GM18867 (cell line): ENCODE measurements at regions not wholly inside any gene's neighbourhood (a gene's known extent, or its start where the extent isn't known, plus 50 kb on each side); places are given as distances from the start of the nearest gene placed in this dataset.
A peak's percentile ranks its signal among the peaks of the same experiment; 100 is the strongest.

ENCODE experiments used
- ATAC-seq: cut with Tn5 transposase; IDR thresholded peaks from one replicate; pipeline ENCODE4 v1.9.1; 2021; ENCODE audit warnings: mild to moderate bottlenecking, moderate library complexity; ENCODE audit not compliant: unreplicated experiment

DNA sequence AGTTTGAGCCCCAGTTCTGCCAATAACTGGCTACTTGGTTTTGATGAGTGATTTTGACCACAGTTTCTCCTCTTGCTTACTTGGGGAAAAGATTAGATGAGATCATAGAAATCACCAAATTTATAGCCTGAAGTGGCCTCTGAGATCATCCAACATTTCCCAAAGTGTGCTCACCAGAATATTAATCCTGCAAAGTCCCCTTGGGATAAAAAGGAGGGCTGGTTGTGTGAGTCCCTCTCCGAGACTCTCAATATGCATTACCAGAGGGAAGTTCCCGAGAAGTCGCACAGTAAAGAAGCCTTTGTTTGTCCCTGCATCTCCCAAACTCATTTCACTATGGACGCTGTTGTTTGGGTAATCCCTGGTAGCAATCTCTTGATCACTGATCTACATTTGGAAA lies 88.4 kb upstream of the ADRA1B start:
- no peak for ATAC-seq

DNA sequence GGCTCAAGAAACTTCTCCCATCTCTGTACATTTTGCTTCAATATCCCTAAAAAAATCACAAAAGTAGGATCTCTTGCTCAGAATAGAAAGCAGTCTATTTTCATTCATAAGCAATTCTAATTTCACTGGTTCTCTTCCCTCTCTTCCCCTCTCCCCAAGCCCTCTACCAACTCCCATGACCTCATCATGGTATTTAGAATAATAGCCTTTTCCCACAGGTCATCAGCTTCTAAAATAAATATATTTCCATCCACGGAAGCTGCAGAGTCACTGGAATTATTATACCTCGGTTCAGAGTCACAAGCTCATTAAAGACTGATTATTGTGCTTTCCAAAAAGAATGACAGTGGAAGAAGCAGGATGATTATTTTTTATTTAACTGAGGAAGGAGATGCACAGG lies 84.2 kb upstream of the ADRA1B start:
- no peak for ATAC-seq

DNA sequence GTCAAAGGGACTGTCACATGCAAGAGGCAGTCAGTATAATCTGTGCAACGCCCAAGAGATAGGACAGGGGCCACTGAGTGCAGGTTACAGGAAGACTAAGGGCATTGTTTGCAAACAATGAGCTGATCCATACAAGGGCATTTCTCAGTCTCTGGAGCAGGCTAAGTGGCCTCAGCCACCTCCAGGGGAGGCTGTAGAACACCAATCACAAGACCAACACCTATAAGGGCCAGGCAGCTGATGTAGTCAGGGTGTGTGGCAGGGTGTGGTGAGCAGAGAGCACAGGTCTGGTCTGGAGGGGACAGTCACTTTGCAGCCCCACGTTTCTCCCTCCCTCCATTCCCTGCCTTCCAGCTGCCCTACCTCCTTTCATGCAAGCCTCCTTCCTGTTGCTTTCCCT lies 83.2 kb upstream of the ADRA1B start:
- ATAC-seq, result no peak

DNA sequence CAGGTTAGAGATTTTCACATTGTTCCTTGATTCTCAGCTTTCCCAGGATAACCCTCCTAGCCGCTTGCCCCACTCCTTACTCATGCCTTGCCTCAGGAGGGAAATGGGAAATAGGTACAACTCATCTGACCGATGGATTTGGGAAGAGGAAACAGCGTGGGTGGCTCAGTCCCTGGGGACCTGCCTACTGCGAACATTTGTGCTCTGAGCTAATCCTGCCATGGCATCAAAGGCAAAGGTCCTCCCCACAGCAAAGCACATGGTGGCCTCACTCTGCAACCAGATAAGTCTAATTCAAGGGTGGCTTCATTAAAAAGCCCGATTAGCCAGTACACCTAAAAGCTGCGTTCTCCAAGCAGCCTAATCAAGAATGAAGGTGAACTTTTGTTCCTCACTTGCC lies 82.4 kb upstream of the ADRA1B start:
- no peak for ATAC-seq

DNA sequence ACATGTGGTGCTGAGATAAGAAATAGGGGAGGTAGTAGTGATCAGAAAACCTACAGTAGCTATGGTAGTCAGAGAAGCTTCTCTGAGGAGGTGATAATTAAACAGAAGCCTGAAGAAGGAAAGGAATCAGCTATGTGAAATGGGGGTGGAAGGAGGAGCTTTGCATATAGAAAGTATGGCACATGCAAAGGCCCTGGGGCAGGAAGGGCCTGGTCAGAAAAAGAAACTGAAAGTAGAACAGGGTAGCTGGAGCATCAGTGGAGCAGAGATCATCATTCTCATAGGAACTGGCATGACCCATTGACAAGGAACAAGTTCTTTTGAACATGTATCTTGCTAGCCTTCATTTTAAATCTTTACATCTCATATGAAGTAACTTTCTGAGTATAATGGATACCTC lies 80.7 kb upstream of the ADRA1B start:
- no peak for ATAC-seq

DNA sequence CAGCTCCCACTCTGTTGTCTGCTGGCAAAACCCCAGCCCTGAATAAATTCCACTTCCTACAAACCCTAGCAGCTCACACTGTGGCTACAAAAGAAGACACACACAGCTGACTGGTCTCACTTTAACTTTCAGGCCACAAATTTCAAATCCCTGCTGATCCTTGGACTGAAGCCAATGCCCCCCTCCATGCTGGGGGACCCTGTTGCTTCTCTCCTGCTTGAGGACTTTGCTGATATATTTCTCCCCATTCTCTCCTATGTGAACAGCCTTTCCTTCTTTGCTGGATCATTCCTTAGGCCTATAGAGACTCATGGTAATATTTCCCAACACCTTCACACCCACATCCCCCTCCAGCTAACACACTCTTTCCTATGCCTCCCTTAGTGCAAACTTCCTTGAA lies 79.6 kb upstream of the ADRA1B start:
- no peak for ATAC-seq

DNA sequence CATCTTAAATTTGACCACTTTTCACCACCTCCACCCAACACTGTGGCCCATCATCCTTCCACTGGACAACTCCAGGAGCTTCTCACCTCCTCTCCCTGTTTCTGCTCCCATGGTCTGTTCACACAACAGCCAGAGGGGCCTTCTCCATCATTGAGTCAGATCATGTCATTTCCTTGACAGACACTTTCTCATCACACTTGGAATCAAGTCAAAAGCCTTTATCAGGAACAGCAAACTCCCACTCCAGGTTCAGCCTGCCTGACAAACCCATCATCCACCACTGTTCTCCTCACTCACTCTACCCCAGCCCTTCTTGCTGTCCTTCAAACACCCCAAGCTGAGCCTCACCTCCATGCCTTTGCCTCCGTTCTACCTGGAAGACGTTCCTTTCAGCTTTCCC lies 78.4 kb upstream of the ADRA1B start:
- ATAC-seq, result no peak

DNA sequence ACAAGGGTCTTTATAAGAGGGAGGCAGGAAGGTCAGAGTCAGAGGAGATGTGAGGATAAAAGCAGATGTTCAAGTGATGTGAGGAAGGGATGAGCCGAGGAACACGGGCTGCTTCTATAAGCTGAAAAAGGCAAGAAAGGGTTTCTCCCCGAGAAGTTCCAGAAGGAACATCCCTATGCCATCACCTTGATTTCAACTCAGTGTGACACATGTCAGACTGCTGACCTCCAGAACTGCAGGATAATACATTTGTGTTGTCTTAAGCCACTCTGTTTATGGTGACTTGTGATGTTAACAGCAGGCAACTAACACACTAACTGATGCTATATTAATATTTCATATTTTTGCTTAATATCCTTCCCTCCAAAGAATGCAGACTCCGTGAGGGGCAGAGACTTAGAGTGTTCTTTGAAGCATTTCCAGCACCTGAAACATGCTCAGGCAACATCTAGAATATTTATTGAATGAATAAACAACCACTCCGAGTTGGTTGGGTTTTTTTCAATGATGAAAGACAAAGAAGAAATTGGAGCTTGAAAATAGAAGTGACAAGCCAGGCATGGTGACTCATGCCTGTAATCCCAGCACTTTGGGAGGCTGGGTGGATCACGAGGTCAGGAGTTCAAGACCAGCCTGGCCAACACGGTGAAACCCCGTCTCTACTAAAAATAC lies 77.6 kb upstream of the ADRA1B start:
- ATAC-seq, result no peak

DNA sequence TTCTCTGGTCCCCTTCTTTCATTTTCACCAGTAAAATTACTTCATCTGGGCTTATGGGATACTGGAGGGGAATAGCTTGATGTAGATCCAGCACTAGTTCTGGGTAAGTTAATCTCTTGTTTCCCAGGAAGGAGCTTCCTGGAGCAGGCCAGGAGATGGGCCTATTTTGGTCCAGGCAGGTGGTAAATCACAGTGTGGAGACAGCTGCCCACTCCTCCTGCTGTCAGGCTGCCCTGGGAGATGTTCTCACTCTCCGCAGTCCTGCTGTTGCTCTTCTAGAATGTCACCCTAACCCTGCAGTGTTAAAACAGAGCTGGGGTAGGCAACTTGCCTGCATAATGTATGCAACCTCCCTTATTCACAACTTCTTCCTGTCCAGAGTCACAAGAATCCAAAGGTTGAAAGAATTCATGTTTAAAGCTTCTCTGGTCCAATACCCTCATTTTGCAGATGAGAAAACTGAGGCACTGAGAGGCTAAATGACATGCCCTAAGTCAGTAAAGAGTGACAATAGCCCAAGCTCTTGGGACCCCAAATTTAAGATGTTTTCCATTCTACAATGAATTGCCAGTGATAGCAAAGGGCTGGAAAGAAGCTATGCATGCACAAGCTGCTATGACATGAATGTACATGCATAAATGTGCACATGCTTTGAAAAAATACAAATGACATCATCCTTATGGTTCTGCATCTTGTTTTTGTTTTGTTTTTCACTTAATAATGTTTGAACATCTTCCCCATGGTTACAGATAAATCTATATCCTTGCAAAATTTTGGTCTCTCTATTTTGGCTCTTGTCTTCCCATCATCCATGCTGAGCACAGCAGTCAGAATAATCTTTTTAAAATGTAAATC lies 71.8 kb upstream of the ADRA1B start:
- no peak for ATAC-seq

DNA sequence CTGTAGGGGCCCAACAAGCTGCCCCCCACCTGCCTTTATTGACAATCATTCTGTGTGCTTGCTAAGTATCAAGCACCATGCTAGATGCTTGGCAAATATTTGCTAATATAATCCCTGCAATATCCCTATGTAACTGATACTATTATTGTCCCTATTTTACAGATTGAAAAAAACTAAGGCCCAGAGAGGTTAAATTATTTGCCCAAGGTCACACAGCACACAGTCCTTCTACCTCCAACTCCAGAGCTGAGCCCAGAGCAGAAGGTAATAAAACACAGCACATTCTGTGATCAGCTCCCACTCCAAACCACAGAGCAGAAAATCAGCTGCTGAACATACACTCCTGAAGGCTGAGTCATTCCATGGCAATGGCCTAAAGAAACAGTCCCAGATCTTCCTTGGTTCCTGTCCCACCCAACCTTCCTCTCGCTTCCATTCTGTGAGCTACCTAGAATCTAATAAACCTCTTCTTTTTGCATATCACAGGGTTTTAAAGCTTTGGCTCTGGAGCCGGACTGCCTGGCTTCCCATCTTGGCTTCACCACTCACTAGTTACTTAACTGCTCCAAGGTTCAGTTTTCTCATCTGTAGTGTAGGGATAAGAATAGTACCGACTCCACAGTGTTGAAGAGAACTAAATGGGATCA lies 66.7 kb upstream of the ADRA1B start:
- no peak for ATAC-seq

DNA sequence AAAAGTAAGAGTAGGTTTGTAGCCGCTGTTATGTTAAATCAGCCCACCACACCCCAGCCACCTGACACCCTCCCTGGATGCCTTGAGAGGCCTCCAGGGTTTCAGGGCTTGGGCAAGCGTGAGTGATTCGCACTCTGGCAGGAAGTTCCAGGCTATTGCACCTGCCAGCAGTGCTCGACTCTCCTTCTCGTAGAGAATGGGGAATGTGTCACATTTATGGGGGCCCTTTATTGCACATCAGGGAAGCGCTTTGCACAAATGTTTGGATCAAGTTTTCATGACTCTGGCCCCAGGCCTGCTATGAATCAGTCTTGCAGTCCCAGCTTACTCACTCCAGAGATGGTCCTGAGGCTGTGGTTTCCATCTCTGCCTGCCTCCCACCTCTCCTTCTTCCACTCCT lies 66.1 kb upstream of the ADRA1B start:
- no peak for ATAC-seq

DNA sequence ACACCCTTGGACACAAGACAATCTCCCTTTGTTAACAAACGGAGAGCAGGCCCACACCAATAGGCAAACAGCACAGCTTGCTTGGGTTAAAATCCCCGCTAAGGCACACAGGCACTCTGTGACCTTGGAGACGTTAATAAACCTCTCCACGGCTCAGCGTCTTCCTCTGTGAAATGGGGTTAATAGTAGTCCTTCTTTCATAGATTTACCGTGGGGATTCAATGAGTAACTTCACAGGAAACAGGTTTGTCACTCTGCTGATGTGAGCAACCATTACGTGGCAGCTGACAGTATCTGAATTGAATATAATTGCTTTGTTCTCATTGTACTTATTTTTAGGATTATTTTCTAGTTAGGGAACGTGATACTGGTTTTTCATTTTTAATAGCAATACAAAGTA lies 65.2 kb upstream of the ADRA1B start:
- no peak for ATAC-seq

DNA sequence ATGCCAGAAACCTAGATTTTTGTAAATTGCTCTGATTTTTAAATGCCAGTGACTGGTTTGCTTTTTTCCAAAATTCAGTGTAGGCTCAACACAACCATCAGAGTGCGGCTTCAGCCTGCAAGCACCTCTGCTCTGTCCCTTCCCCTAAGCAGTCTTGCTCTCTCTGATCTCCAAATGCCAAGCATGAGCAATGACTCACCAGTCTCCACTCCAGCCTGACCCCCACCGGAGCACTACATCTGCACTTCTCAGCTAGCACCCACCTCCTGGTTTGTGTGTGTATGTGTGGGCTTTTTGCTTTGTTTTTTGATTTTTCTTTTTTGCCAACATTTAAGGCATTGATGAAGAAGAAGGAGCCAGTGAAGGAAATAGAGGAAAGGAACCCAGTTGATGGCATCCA lies 61.4 kb upstream of the ADRA1B start:
- no peak for ATAC-seq

DNA sequence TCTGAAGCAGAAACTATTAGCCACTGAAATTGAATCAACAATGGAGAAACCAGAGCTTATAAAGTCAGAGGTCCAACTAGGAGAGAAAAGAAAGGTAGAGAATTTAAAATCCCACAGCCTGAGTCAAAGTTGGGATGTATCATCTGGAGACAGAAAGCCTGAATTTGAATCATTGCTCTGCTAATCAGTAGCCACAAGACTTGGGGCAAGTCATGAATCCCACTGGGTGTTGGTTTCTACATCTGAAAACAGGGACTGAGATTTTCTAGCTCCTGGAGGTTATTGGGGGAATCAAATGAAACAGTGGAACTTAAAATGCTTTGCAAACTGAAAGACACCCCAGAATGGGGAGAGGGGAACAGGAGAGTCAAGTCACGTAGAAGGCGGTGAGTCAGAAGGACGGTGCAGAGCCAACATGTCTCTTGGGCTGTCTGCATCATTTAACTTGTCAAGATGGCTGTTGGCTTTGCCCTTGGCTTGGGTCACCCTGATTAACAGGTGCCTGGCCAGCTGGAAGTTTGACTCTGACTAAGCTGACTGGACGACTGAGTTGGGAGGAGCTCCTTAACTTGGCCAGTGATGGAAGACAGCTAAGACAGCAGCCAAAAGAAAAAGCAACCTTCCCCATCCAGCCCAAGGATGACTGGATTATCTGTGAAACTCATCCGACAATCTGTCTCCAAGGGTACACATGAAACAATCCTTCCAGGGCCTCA lies 60.6 kb upstream of the ADRA1B start:
- no peak for ATAC-seq

DNA sequence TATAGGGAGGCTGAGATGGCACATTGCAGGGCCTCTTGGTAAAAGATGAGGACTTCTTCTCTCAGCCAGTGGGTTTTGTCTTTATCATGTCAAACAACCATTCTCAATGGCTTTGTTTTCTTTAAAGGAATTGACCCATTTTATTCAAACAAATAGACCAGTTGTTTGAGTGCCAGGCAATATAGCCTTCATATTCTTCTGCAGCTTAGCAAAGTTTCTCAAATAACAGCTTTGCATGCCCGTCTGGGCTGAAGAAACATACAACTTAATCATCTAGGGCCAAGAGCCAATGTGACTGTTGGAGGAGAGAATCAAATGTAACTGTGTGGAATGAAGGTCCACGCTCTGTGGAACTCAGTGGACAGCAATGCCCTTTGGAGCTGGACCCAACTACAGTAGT lies 57.4 kb upstream of the ADRA1B start:
- no peak for ATAC-seq

DNA sequence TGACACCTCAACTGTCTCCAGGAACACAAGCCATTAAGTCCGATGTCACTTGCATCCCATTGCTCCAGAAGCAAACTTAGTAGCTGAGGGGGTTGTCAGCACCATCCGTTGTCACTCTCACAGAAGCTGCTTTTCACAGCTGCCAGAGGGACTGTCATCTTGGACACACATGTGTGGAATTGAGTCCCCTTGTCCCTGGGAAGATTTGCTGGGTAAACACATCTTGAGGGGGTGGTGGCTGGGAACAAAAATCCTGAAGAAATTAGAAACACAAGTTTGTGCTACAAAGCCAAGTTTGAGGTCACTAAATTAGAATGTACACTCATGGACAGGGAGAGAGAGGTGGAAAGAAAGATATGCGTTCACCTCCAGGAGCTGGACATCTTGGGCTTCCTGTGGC lies 55.2 kb upstream of the ADRA1B start:
- ATAC-seq, result no peak

DNA sequence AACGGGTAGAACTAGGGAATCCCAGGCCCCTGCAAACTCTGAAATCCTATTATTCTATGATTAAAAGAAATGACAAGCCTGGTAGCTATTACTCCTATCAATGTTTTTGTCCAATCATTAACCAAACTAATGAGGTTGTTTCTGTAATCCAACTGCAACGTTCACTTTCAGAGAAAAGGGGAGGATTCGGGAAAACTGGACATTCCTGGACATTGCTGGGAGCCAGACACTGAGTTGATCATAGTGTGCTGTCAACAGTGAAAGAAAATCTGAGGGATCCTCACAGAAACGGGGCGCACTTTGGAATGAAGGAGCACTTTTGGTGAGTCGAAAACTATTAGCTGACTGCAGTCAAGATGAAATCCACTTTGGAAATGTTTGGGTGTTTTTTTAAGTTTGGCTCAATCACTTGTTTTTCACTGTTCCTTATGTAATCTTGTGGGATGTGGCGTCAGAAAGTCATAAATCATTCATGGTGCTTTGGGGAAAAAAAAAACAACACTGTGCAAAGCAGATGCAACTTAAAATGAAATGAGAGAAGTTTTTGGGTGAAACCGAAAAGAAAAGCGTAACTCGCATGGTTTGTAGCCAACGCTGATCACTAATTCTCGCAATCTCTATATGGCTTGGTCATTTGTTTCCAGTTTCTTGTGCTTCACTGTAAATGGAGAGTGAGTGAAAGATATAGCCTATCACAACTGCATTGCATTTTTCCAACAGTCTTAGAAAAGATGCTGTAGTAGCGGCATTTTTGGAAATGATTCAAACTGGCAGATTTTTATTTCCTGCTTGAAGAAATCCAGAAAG lies 51.2 kb upstream of the ADRA1B start:
- ATAC-seq, result peak; percentile 92

DNA sequence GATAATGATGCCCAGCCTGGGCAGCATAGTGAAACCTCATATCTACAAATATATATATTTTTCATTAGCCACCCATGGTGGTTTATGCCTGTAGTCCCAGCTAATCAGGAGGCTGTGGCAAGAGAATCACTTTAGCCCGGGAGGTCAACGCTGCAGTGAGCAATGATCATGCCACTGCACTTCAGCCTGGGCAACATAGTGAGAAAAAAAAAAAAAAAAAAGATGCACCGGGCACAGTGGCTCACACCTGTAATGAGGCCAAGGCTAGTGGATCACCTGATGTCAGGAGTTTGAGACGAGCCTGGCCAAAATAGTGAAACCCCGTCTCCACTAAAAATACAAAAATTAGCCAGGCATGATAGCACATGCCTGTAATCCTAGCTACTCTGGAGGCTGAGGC lies 50.2 kb upstream of the ADRA1B start:
- ATAC-seq, result no peak
